ENCODE measurements at regions not wholly inside any gene's neighbourhood (a gene's known extent, or its start where the extent isn't known, plus 50 kb on each side); places are given as distances from the start of the nearest gene placed in this dataset.

DNA sequence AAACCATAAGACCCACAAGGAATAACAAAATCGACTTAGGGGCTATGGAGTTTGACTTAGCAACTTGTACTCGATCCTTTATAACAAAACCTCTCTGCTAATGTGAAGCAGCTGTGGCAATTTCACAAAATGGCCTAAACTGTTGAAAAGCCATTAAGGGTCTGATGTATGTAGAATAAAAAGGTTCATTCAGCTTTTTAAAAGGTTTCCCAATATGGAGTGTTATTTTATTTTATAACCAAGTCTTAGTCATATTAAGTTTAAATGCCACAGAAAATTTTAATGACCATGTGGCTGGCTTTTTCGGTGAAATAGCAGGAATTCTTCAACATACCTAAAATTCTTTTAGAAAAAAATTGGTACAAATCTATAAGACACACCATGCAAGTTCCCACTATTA is 291.8 kb upstream of the HAND2 start:
- no peaks in the 10 kb centered on the region for H4K20me1 ChIP-seq (replicated peaks; ENCODE audit: control insufficient read depth, insufficient read depth, low read length)
- 0% methylated on average over 3 of the region's 3 CpGs for WGBS (ENCODE audit: insufficient coverage, low coverage, missing lambda C conversion rate)
- no peak overlapping the region for H2AFZ ChIP-seq (ENCODE audit: low read depth, low read length)
- H3K36me3 ChIP-seq (ENCODE audit: control insufficient read depth, insufficient read depth, low read length), result no peaks in the 10 kb centered on the region
- DNase-seq (ENCODE audit: extremely low read depth in 1 of 4, low spot score in 3 of 4), result no peak
- no peaks in the 10 kb centered on the region for H3K27me3 ChIP-seq (ENCODE audit: control insufficient read depth in 2 of 2, insufficient read depth in 2 of 2, low read length in 2 of 2)
- POLR2A ChIA-PET, result no interaction called here
- TF ChIP-seq KLF16 (IDR thresholded peaks at IDR 0.05) (no peak), RBM34 (IDR thresholded peaks at IDR 0.05; ENCODE audit: borderline replicate concordance, insufficient read depth, low read length) (no peak), HOXB6 (CRISPR knock-in tag; IDR thresholded peaks at IDR 0.05; ENCODE audit: borderline replicate concordance) (no peak), GABPB1 (CRISPR knock-in tag; IDR thresholded peaks at IDR 0.05) (no peak), MCM7 (IDR thresholded peaks at IDR 0.05) (no peak), ZNF121 (CRISPR knock-in tag; conservative IDR thresholded peaks at IDR 0.05) (no peak), NCOR1 (IDR thresholded peaks at IDR 0.05) (no peak), MYC (IDR thresholded peaks at IDR 0.05; ENCODE audit: low read depth, low read length) (no peak), MYC (CRISPR knock-in tag; IDR thresholded peaks at IDR 0.05; ENCODE audit: borderline replicate concordance, low read depth) (no peak), CREB1 (IDR thresholded peaks at IDR 0.05) (no peak), CREB1 (CRISPR knock-in tag; IDR thresholded peaks at IDR 0.05) (no peak), ZBED1 (IDR thresholded peaks at IDR 0.05) (no peak)
- TF ChIP-seq, protein P1, sequence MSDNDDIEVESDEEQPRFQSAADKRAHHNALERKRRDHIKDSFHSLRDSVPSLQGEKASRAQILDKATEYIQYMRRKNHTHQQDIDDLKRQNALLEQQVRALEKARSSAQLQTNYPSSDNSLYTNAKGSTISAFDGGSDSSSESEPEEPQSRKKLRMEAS (CRISPR knock-in tag; IDR thresholded peaks at IDR 0.05), result no peak
- TF ChIP-seq, protein P2, sequence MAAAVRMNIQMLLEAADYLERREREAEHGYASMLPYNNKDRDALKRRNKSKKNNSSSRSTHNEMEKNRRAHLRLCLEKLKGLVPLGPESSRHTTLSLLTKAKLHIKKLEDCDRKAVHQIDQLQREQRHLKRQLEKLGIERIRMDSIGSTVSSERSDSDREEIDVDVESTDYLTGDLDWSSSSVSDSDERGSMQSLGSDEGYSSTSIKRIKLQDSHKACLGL (CRISPR knock-in tag; IDR thresholded peaks at IDR 0.05; ENCODE audit: borderline replicate concordance, poor library complexity, severe bottlenecking), result no peak
- TF ChIP-seq, protein P3, sequence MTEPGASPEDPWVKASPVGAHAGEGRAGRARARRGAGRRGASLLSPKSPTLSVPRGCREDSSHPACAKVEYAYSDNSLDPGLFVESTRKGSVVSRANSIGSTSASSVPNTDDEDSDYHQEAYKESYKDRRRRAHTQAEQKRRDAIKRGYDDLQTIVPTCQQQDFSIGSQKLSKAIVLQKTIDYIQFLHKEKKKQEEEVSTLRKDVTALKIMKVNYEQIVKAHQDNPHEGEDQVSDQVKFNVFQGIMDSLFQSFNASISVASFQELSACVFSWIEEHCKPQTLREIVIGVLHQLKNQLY (CRISPR knock-in tag; conservative IDR thresholded peaks at IDR 0.05), result no peak
- intact Hi-C loops (cut with micrococcal nuclease) (loop anchor here (10.0 kb wide), 1 partner anchor 317 kb away; no protein-coding TSS in a partner anchor), in situ Hi-C loops (cut with MboI) (no loop called here)
- H3K9me3 ChIP-seq (replicated peaks; ENCODE audit: control insufficient read depth, insufficient read depth, low read depth, low read length), result no peaks in the 10 kb centered on the region
- no peaks in the 10 kb centered on the region for H3K79me2 ChIP-seq (ENCODE audit: control insufficient read depth, insufficient read depth, low read length)
- H3K4me2 ChIP-seq (ENCODE audit: insufficient read depth, low read length), result no peak overlapping the region
- H3K9me1 ChIP-seq (ENCODE audit: control insufficient read depth, insufficient read depth, low read length), result no peaks in the 10 kb centered on the region
- FAIRE-seq, result no peak
- CTCF ChIA-PET (ENCODE audit: low intra/inter-chr PET ratio), result no interaction called here
- H3K4me1 ChIP-seq (replicated peaks in 1 of 2; ENCODE audit: control insufficient read depth in 2 of 2, insufficient read depth in 2 of 2, low read length in 2 of 2), result no peaks in the 10 kb centered on the region
- H3K27ac ChIP-seq (ENCODE audit: extremely low read depth, low read depth, low read length), result no peak overlapping the region
- no peak for ATAC-seq
- H3K4me3 ChIP-seq, result no peak overlapping the region
- H3K9ac ChIP-seq (ENCODE audit: insufficient read depth in 1 of 2, low read depth in 2 of 2, low read length in 2 of 2), result no peak overlapping the region
- no TSS peak for BruUV-seq (replicated peaks)

Measured in K562 (cell line).